CD4-positive, alpha-beta memory T cell (primary cell): ENCODE measurements at regions not wholly inside any gene's neighbourhood (a gene's known extent, or its start where the extent isn't known, plus 50 kb on each side); places are given as distances from the start of the nearest gene placed in this dataset.

Experiments
- CTCF ChIA-PET: fragments of 350-600 bp; sonication (Branson Sonifier 250); formaldehyde crosslinking; loops from one replicate; lab custom pipeline; 2021; ENCODE audit warnings: inconsistent platforms; ENCODE audit not compliant: partially characterized antibody; lab: Charles Lee
- POLR2A ChIA-PET: fragments of 350-600 bp; sonication (Branson Sonifier 250); formaldehyde crosslinking; loops from one replicate; lab custom pipeline; 2021; ENCODE audit not compliant: partially characterized antibody; lab: Charles Lee
- DNase-seq, 5 donors: peaks; one replicate each; pipeline versions ENCODE4 v3.0.0 to v3.0.0-alpha.2; 2020 to 2022; ENCODE audit warnings: mixed read lengths in 1 of 5
- H3K27ac ChIP-seq: one replicate; pipeline ENCODE4 v1.7.0; 2013; ENCODE audit warnings: low read depth, low read length
- H3K27me3 ChIP-seq: 2 replicates; pipeline ENCODE4 v1.7.0; 2013; ENCODE audit warnings: mild to moderate bottlenecking, low read length, moderate library complexity; ENCODE audit not compliant: insufficient read depth
- H3K36me3 ChIP-seq: 2 replicates; pipeline ENCODE4 v1.7.0; 2013; ENCODE audit warnings: mild to moderate bottlenecking, low read length, moderate library complexity; ENCODE audit not compliant: insufficient read depth
- H3K4me1 ChIP-seq: 2 replicates; pipeline ENCODE4 v1.7.0; 2013; ENCODE audit warnings: mild to moderate bottlenecking, low read length, moderate library complexity; ENCODE audit not compliant: insufficient read depth
- H3K4me3 ChIP-seq, 2 donors: one replicate each; pipeline ENCODE4 v1.7.0; 2013; ENCODE audit warnings: low read length in 2 of 2, mild to moderate bottlenecking in 1 of 2
- H3K9me3 ChIP-seq, 2 donors: one replicate each; pipeline ENCODE4 v1.7.0; 2013; ENCODE audit warnings: low read length in 2 of 2, control low read depth in 1 of 2; ENCODE audit not compliant: control insufficient read depth in 1 of 2
- H3K27ac Mint-ChIP-seq, 7 donors: one replicate each; pipeline ENCODE4 v1.8.0; 2020 to 2021; ENCODE audit warnings: mixed read lengths in 7 of 7, mild to moderate bottlenecking in 6 of 7, inconsistent platforms in 3 of 7, moderate library complexity in 3 of 7
- H3K27me3 Mint-ChIP-seq, 2 donors: one replicate each; pipeline ENCODE4 v1.8.0; 2020 to 2021; ENCODE audit warnings: mixed read lengths in 2 of 2
- H3K36me3 Mint-ChIP-seq, 2 donors: one replicate each; pipeline ENCODE4 v1.8.0; 2020 to 2021; ENCODE audit warnings: mixed read lengths in 2 of 2, inconsistent platforms in 1 of 2, mild to moderate bottlenecking in 1 of 2
- H3K4me1 Mint-ChIP-seq, 4 donors: one replicate each; pipeline ENCODE4 v1.8.0; 2020 to 2021; ENCODE audit warnings: mixed read lengths in 4 of 4, mild to moderate bottlenecking in 1 of 4
- H3K4me3 Mint-ChIP-seq, 8 donors: one replicate each; pipeline ENCODE4 v1.8.0; 2020 to 2021; ENCODE audit warnings: mixed read lengths in 8 of 8, mild to moderate bottlenecking in 7 of 8, moderate library complexity in 6 of 8, inconsistent platforms in 3 of 8
- H3K9me3 Mint-ChIP-seq, 8 donors: one replicate each; pipeline ENCODE4 v1.8.0; 2020 to 2021; ENCODE audit warnings: mixed read lengths in 8 of 8, mild to moderate bottlenecking in 5 of 8, inconsistent platforms in 3 of 8, moderate library complexity in 1 of 8
- intact Hi-C: fragments of 100-400 bp; cut with micrococcal nuclease; formaldehyde crosslinking; loops from one replicate; pipeline ENCODE4 v1.15.1; 2023

- ChIA-PET POLR2A (no interaction called here), CTCF (no interaction called here)
- Mint-ChIP-seq H3K4me1 (peaks cover 0 to 5% (median 2%) of the 10 kb centered on the region in 4 donors), H3K27me3 (no peaks in the 10 kb centered on the region), H3K36me3 (no peaks in the 10 kb centered on the region), H3K27ac (no peak overlapping the region), H3K9me3 (peaks cover 0 to 2% (median 0%) of the 10 kb centered on the region in 8 donors), H3K4me3 (no peak overlapping the region)
- H3K27me3 ChIP-seq: no peaks in the 10 kb centered on the region
- H3K27ac ChIP-seq: no peak overlapping the region
- no peaks in the 10 kb centered on the region for H3K36me3 ChIP-seq
- H3K4me3 ChIP-seq: no peak overlapping the region
- H3K4me1 ChIP-seq: no peaks in the 10 kb centered on the region
- H3K9me3 ChIP-seq: no peaks in the 10 kb centered on the region
- intact Hi-C loops: no loop called here
- DNase-seq: no peak
These were observed 1329.5 kb upstream of the B3GALT2 start for GRCh38 chr1:194515916-194516315.

GRCh38 chr1:194512957-194513356, 1326.5 kb upstream of the B3GALT2 start:
- intact Hi-C loops: no loop called here
- Histone ChIP-seq H3K9me3 (no peaks in the 10 kb centered on the region), H3K27me3 (no peaks in the 10 kb centered on the region), H3K36me3 (no peaks in the 10 kb centered on the region), H3K4me1 (no peaks in the 10 kb centered on the region), H3K27ac (no peak overlapping the region), H3K4me3 (no peak overlapping the region)
- peaks cover 0 to 9% (median 4%) of the 10 kb centered on the region in 8 donors for H3K9me3 Mint-ChIP-seq
- no peak for DNase-seq
- no peak overlapping the region for H3K27ac Mint-ChIP-seq
- no peaks in the 10 kb centered on the region for H3K27me3 Mint-ChIP-seq
- H3K36me3 Mint-ChIP-seq: no peaks in the 10 kb centered on the region
- ChIA-PET POLR2A (no interaction called here), CTCF (no interaction called here)
- peaks cover 0 to 1% (median 0%) of the 10 kb centered on the region in 4 donors for H3K4me1 Mint-ChIP-seq
- no peak overlapping the region for H3K4me3 Mint-ChIP-seq

GRCh38 chr1:194512345-194512744, 1325.9 kb upstream of the B3GALT2 start:
- ChIA-PET CTCF (no interaction called here), POLR2A (no interaction called here)
- no peaks in the 10 kb centered on the region for H3K27me3 Mint-ChIP-seq
- intact Hi-C loops: no loop called here
- H3K4me1 Mint-ChIP-seq: peaks cover 0 to 1% (median 0%) of the 10 kb centered on the region in 4 donors
- Histone ChIP-seq H3K4me3 (no peak overlapping the region), H3K36me3 (no peaks in the 10 kb centered on the region), H3K4me1 (no peaks in the 10 kb centered on the region), H3K27me3 (no peaks in the 10 kb centered on the region), H3K9me3 (no peaks in the 10 kb centered on the region), H3K27ac (no peak overlapping the region)
- H3K4me3 Mint-ChIP-seq: no peak overlapping the region
- no peak overlapping the region for H3K27ac Mint-ChIP-seq
- H3K9me3 Mint-ChIP-seq: peaks cover 0 to 9% (median 4%) of the 10 kb centered on the region in 8 donors
- H3K36me3 Mint-ChIP-seq: no peaks in the 10 kb centered on the region
- DNase-seq: no peak

- no peak overlapping the region for H3K27ac ChIP-seq
- CTCF ChIA-PET: no interaction called here
- no peak for DNase-seq
- no peaks in the 10 kb centered on the region for H3K27me3 ChIP-seq
- no peaks in the 10 kb centered on the region for H3K4me1 ChIP-seq
- POLR2A ChIA-PET: no interaction called here
- no peak overlapping the region for H3K27ac Mint-ChIP-seq
- H3K4me3 ChIP-seq: no peak overlapping the region
- H3K9me3 Mint-ChIP-seq: peaks cover 0 to 2% (median 0%) of the 10 kb centered on the region in 8 donors
- intact Hi-C loops: no loop called here
- no peaks in the 10 kb centered on the region for H3K4me1 Mint-ChIP-seq
- peaks cover 0 to 1% of the 10 kb centered on the region in 2 donors for H3K27me3 Mint-ChIP-seq
- no peaks in the 10 kb centered on the region for H3K9me3 ChIP-seq
- H3K36me3 Mint-ChIP-seq: no peaks in the 10 kb centered on the region
- H3K4me3 Mint-ChIP-seq: no peak overlapping the region
- H3K36me3 ChIP-seq: no peaks in the 10 kb centered on the region
These were observed 1316.8 kb upstream of the B3GALT2 start for GRCh38 chr1:194503209-194503608.

- no peak for DNase-seq
- CTCF ChIA-PET: no interaction called here
- Histone ChIP-seq H3K4me3 (no peak overlapping the region), H3K36me3 (no peaks in the 10 kb centered on the region), H3K9me3 (no peaks in the 10 kb centered on the region), H3K4me1 (no peaks in the 10 kb centered on the region), H3K27me3 (no peaks in the 10 kb centered on the region), H3K27ac (no peak overlapping the region)
- H3K27me3 Mint-ChIP-seq: peaks cover 0 to 1% of the 10 kb centered on the region in 2 donors
- H3K4me1 Mint-ChIP-seq: peaks cover 0 to 7% (median under 1%) of the 10 kb centered on the region in 4 donors
- peaks cover 0 to 7% (median 3%) of the 10 kb centered on the region in 8 donors for H3K9me3 Mint-ChIP-seq
- intact Hi-C loops: no loop called here
- POLR2A ChIA-PET: no interaction called here
- H3K4me3 Mint-ChIP-seq: no peak overlapping the region
- H3K27ac Mint-ChIP-seq: no peak overlapping the region
- no peaks in the 10 kb centered on the region for H3K36me3 Mint-ChIP-seq
These were observed 1309.0 kb upstream of the B3GALT2 start for GRCh38 chr1:194495434-194495833.

GRCh38 chr1:194487172-194487571, 1300.8 kb upstream of the B3GALT2 start:
- Histone ChIP-seq H3K27ac (no peak overlapping the region), H3K9me3 (no peaks in the 10 kb centered on the region), H3K4me1 (no peaks in the 10 kb centered on the region), H3K36me3 (no peaks in the 10 kb centered on the region), H3K4me3 (no peak overlapping the region), H3K27me3 (no peaks in the 10 kb centered on the region)
- peaks cover 0 to 2% of the 10 kb centered on the region in 2 donors for H3K27me3 Mint-ChIP-seq
- ChIA-PET POLR2A (no interaction called here), CTCF (no interaction called here)
- no peak overlapping the region for H3K27ac Mint-ChIP-seq
- DNase-seq: no peak
- H3K4me3 Mint-ChIP-seq: no peak overlapping the region
- H3K9me3 Mint-ChIP-seq: peaks cover 0 to 6% (median under 1%) of the 10 kb centered on the region in 8 donors
- no peaks in the 10 kb centered on the region for H3K36me3 Mint-ChIP-seq
- H3K4me1 Mint-ChIP-seq: no peaks in the 10 kb centered on the region
- intact Hi-C loops: no loop called here

- ChIA-PET POLR2A (no interaction called here), CTCF (no interaction called here)
- Mint-ChIP-seq H3K9me3 (peaks cover 0 to 2% (median 0%) of the 10 kb centered on the region in 8 donors), H3K4me1 (no peaks in the 10 kb centered on the region), H3K36me3 (no peaks in the 10 kb centered on the region), H3K4me3 (no peak overlapping the region), H3K27me3 (peaks cover 0 to 2% of the 10 kb centered on the region in 2 donors), H3K27ac (no peak overlapping the region)
- Histone ChIP-seq H3K27me3 (no peaks in the 10 kb centered on the region), H3K4me3 (no peak overlapping the region), H3K9me3 (no peaks in the 10 kb centered on the region), H3K4me1 (no peaks in the 10 kb centered on the region), H3K36me3 (no peaks in the 10 kb centered on the region), H3K27ac (no peak overlapping the region)
- no peak for DNase-seq
- intact Hi-C loops: no loop called here
These were observed 1299.0 kb upstream of the B3GALT2 start for GRCh38 chr1:194485432-194485831.

- no peak overlapping the region for H3K27ac Mint-ChIP-seq
- H3K9me3 ChIP-seq: no peaks in the 10 kb centered on the region
- no peaks in the 10 kb centered on the region for H3K4me1 Mint-ChIP-seq
- H3K4me1 ChIP-seq: no peaks in the 10 kb centered on the region
- H3K36me3 ChIP-seq: no peaks in the 10 kb centered on the region
- H3K27ac ChIP-seq: no peak overlapping the region
- CTCF ChIA-PET: no interaction called here
- POLR2A ChIA-PET: no interaction called here
- no peaks in the 10 kb centered on the region for H3K27me3 ChIP-seq
- H3K27me3 Mint-ChIP-seq: no peaks in the 10 kb centered on the region
- H3K36me3 Mint-ChIP-seq: no peaks in the 10 kb centered on the region
- no peak for DNase-seq
- intact Hi-C loops: no loop called here
- no peak overlapping the region for H3K4me3 ChIP-seq
- no peaks in the 10 kb centered on the region for H3K9me3 Mint-ChIP-seq
- H3K4me3 Mint-ChIP-seq: no peak overlapping the region
These were observed 1292.3 kb upstream of the B3GALT2 start for GRCh38 chr1:194478731-194479130.
